IMR-90 (cell line): ENCODE measurements at regions not wholly inside any gene's neighbourhood (a gene's known extent, or its start where the extent isn't known, plus 50 kb on each side); places are given as distances from the start of the nearest gene placed in this dataset.

Source experiments
- ATAC-seq: fragments of 200-7000 bp; cut with Tn5 transposase; 2 replicates; pipeline ENCODE4 v1.9.1; 2020; ENCODE audit warnings: low read depth, mild to moderate bottlenecking, moderate library complexity
- BruUV-seq: library from RNA; stranded (reverse); fragments of 400-500 nt; replicated peaks from 2 replicates; lab custom pipeline; 2021; lab: Mats Ljungman, UMichigan
- CTCF ChIA-PET: fragments of 300-600 bp; formaldehyde crosslinking; extraction: SDS; loops from one replicate; lab custom pipeline; 2021; ENCODE audit warnings: antibody characterized with exemption; lab: Yijun Ruan, JAX
- POLR2A ChIA-PET: fragments of 300-600 bp; sonication (Branson Sonifier 250); formaldehyde crosslinking; loops from one replicate; lab custom pipeline; 2022; ENCODE audit warnings: antibody characterized with exemption; ENCODE audit not compliant: unreplicated experiment; lab: Charles Lee
- DNase-seq: peaks from one replicate; pipeline ENCODE4 v3.0.0; 2013
- H2AFZ ChIP-seq: replicated peaks from 2 replicates; pipeline ENCODE3; 2013; ENCODE audit warnings: low read length, mild to moderate bottlenecking; ENCODE audit not compliant: poor library complexity
- H2AK5ac ChIP-seq: 2 replicates; pipeline ENCODE4 v1.6.1; 2013; ENCODE audit warnings: low read depth, low read length, inconsistent platforms
- H2AK9ac ChIP-seq: replicated peaks from 2 replicates; pipeline ENCODE3; 2013; ENCODE audit warnings: mild to moderate bottlenecking, low read depth, low read length, moderate library complexity; ENCODE audit not compliant: poor library complexity
- H2BK120ac ChIP-seq: 2 replicates; pipeline ENCODE4 v1.6.1; 2013; ENCODE audit warnings: low read depth, low read length, inconsistent platforms
- H2BK15ac ChIP-seq: 3 replicates; pipeline ENCODE4 v1.6.1; 2013; ENCODE audit warnings: low read depth, low read length, inconsistent platforms
- H2BK20ac ChIP-seq: 2 replicates; pipeline ENCODE4 v1.6.1; 2013; ENCODE audit warnings: low read depth, mild to moderate bottlenecking, inconsistent platforms, low read length, moderate library complexity
- H2BK5ac ChIP-seq: 2 replicates; pipeline ENCODE4 v1.6.1; 2013; ENCODE audit warnings: mild to moderate bottlenecking, low read depth, low read length, inconsistent platforms; ENCODE audit not compliant: poor library complexity, severe bottlenecking
- H3K14ac ChIP-seq: replicated peaks from 2 replicates; pipeline ENCODE4 v1.6.1; 2013; ENCODE audit warnings: low read depth, low read length, inconsistent platforms
- H3K18ac ChIP-seq: 2 replicates; pipeline ENCODE4 v1.6.1; 2013; ENCODE audit warnings: low read depth, low read length, control low read depth
- H3K23ac ChIP-seq: 2 replicates; pipeline ENCODE4 v1.6.1; 2013; ENCODE audit warnings: low read depth, low read length, inconsistent platforms
- H3K27ac ChIP-seq: 2 replicates; pipeline ENCODE4 v1.5.1; 2013; ENCODE audit warnings: mild to moderate bottlenecking, control low read depth, low read length; ENCODE audit not compliant: insufficient read depth
- H3K27me3 ChIP-seq: 2 replicates; pipeline ENCODE4 v1.6.1; 2013; ENCODE audit warnings: low read length; ENCODE audit not compliant: control insufficient read depth, insufficient read depth
- H3K36me3 ChIP-seq: 2 replicates; pipeline ENCODE4 v1.6.1; 2013; ENCODE audit warnings: low read length, mixed read lengths; ENCODE audit not compliant: control insufficient read depth, insufficient read depth
- H3K4ac ChIP-seq: 2 replicates; pipeline ENCODE4 v1.6.1; 2013; ENCODE audit warnings: low read depth, low read length, inconsistent platforms
- H3K4me1 ChIP-seq: 2 replicates; pipeline ENCODE4 v1.6.1; 2013; ENCODE audit warnings: low read length, mixed read lengths; ENCODE audit not compliant: control insufficient read depth, insufficient read depth
- H3K4me2 ChIP-seq: 2 replicates; pipeline ENCODE4 v1.6.1; 2013; ENCODE audit warnings: low read depth, mild to moderate bottlenecking, control low read depth, low read length, moderate library complexity
- H3K4me3 ChIP-seq: 2 replicates; pipeline ENCODE4 v1.5.1; 2013; ENCODE audit warnings: low read depth, mild to moderate bottlenecking, control low read depth, low read length, moderate library complexity; ENCODE audit not compliant: insufficient read depth
- H3K56ac ChIP-seq: 2 replicates; pipeline ENCODE4 v1.6.1; 2013; ENCODE audit warnings: low read length, inconsistent platforms; ENCODE audit not compliant: insufficient read depth; ENCODE audit errors: extremely low read depth
- H3K79me1 ChIP-seq, 2 experiments: 2 replicates each; pipeline ENCODE4 v1.6.1; 2013; ENCODE audit warnings: low read length in 2 of 2, inconsistent platforms in 1 of 2, low read depth in 1 of 2
- H3K9ac ChIP-seq: 2 replicates; pipeline ENCODE4 v1.6.1; 2013; ENCODE audit warnings: low read depth, low read length, control low read depth
- H3K9me1 ChIP-seq: 2 replicates; pipeline ENCODE4 v1.6.1; 2013; ENCODE audit warnings: low read length, inconsistent platforms; ENCODE audit not compliant: insufficient read depth
- H3K9me3 ChIP-seq: 2 replicates; pipeline ENCODE4 v1.6.1; 2013; ENCODE audit warnings: low read length; ENCODE audit not compliant: control insufficient read depth, insufficient read depth
- H4K20me1 ChIP-seq: 2 replicates; pipeline ENCODE4 v1.6.1; 2013; ENCODE audit warnings: low read length, inconsistent platforms; ENCODE audit not compliant: insufficient read depth
- H4K5ac ChIP-seq: 2 replicates; pipeline ENCODE4 v1.6.1; 2013; ENCODE audit warnings: mild to moderate bottlenecking, low read depth, low read length, control low read depth
- H4K8ac ChIP-seq, 2 experiments: 2 replicates each; pipeline ENCODE4 v1.6.1; 2013; ENCODE audit warnings: low read depth in 2 of 2, low read length in 2 of 2, control low read depth in 1 of 2, inconsistent platforms in 1 of 2
- H4K91ac ChIP-seq: 2 replicates; pipeline ENCODE4 v1.6.1; 2013; ENCODE audit warnings: low read depth, low read length, inconsistent platforms; ENCODE audit not compliant: insufficient read depth
- CEBPB ChIP-seq: IDR thresholded peaks from 2 replicates; pipeline ENCODE4 v1.6.1; 2012; ENCODE audit warnings: low read depth, low read length, improper control_type of control experiment
- CHD1 ChIP-seq: IDR thresholded peaks from 2 replicates; pipeline ENCODE4 v1.6.1; 2012; ENCODE audit warnings: low read depth, low read length, improper control_type of control experiment
- FOS ChIP-seq: fragments of 150-350 bp; IDR thresholded peaks from 2 replicates; pipeline ENCODE4 v1.6.1; 2016; ENCODE audit warnings: low read depth, low read length
- MAFK ChIP-seq: IDR thresholded peaks from 2 replicates; pipeline ENCODE4 v1.6.1; 2012; ENCODE audit warnings: low read depth, low read length, improper control_type of control experiment
- NFE2L2 ChIP-seq: fragments of 150-350 bp; IDR thresholded peaks from 2 replicates; pipeline ENCODE4 v1.6.1; 2016; ENCODE audit warnings: low read depth, mild to moderate bottlenecking, low read length
- RCOR1 ChIP-seq: IDR thresholded peaks from 2 replicates; pipeline ENCODE4 v1.6.1; 2012; ENCODE audit warnings: mild to moderate bottlenecking, low read length, improper control_type of control experiment; ENCODE audit not compliant: insufficient replicate concordance
- RFX5 ChIP-seq: IDR thresholded peaks from 2 replicates; pipeline ENCODE4 v1.8.0; 2012; ENCODE audit warnings: low read depth, mild to moderate bottlenecking, low read length, moderate library complexity
- SMC3 ChIP-seq: fragments of 150-350 bp; IDR thresholded peaks from 2 replicates; pipeline ENCODE4 v1.6.1; 2016; ENCODE audit warnings: low read depth, mild to moderate bottlenecking, antibody characterized with exemption, low read length, moderate library complexity
- WGBS, 2 experiments: methylation state at CpG; one replicate each; pipeline versions ENCODE4 v1.1.5 to v1.1.7; 2013; ENCODE audit warnings: missing lambda C conversion rate in 2 of 2; ENCODE audit not compliant: insufficient read length in 1 of 2; ENCODE audit errors: extremely low coverage in 2 of 2; 5-methylcytosine and 5-hydroxymethylcytosine counted together
- dilution Hi-C: fragments of 300-500 bp; cut with HindIII; formaldehyde crosslinking; loops from one replicate; pipeline ENCODE4 v1.14.3; 2018; ENCODE audit warnings: low sequenced_read_pairs; ENCODE audit not compliant: unreplicated experiment
- in situ Hi-C: fragments of 300-500 bp; cut with MboI; formaldehyde crosslinking; loops from 3 replicates; pipeline ENCODE4 v1.14.3; 2019; ENCODE audit warnings: low sequenced_read_pairs, inconsistent platforms, mixed read lengths
- intact Hi-C: fragments of 100-400 bp; cut with micrococcal nuclease; formaldehyde crosslinking; loops from 2 replicates; pipeline ENCODE4 v1.10.0; 2022

- Histone ChIP-seq H2BK15ac (no peak overlapping the region), H3K4me2 (no peak overlapping the region), H3K4me3 (no peak overlapping the region), H3K18ac (no peak overlapping the region), H3K9me1 (no peaks in the 10 kb centered on the region), H3K27ac (no peak overlapping the region), H2BK20ac (no peak overlapping the region), H3K4ac (no peak overlapping the region), H4K5ac (no peak overlapping the region), H4K91ac (no peak overlapping the region), H3K9me3 (no peaks in the 10 kb centered on the region), H3K4me1 (peaks cover 9% of the 10 kb centered on the region), H3K36me3 (no peaks in the 10 kb centered on the region), H4K8ac (no peak overlapping the region), H2BK120ac (no peak overlapping the region), H2AFZ (no peak overlapping the region), H3K23ac (no peak overlapping the region), H4K20me1 (no peaks in the 10 kb centered on the region), H2AK9ac (no peak overlapping the region), H2BK5ac (no peak overlapping the region), H3K9ac (no peak overlapping the region), H2AK5ac (no peak overlapping the region), H3K27me3 (no peaks in the 10 kb centered on the region), H3K79me1 (no peaks in the 10 kb centered on the region), H3K14ac (no peak overlapping the region), H3K56ac (no peak overlapping the region)
- WGBS, 2 experiments: no CpG with 5 or more reads among the region's 1 CpG
- ATAC-seq (no peak), DNase-seq (no peak)
- intact Hi-C loops: no loop called here
- TF ChIP-seq FOS: no peak
- TF ChIP-seq RFX5: no peak
- no peak for TF ChIP-seq CHD1
- no peak for TF ChIP-seq SMC3
- no peak for TF ChIP-seq CEBPB
- TF ChIP-seq MAFK: no peak
- TF ChIP-seq RCOR1: no peak
- no peak for TF ChIP-seq NFE2L2
- in situ Hi-C loops: no loop called here
- POLR2A ChIA-PET: no interaction called here
- no TSS peak for BruUV-seq
- dilution Hi-C loops: no loop called here
- CTCF ChIA-PET: no interaction called here
Measured at GRCh38 chr4:141411936-141412335, 191.2 kb downstream of the ZNF330 start.
